NCI-H146 treated with DMSO at 0.1 percent for 48 hours (cell line): ENCODE measurements at regions not wholly inside any gene's neighbourhood (a gene's known extent, or its start where the extent isn't known, plus 50 kb on each side); places are given as distances from the start of the nearest gene placed in this dataset.

Experiments used
- DNase-seq: peaks from one replicate; lab custom pipeline; 2025; ENCODE audit not compliant: unreplicated experiment; lab: John Stamatoyannopoulos, UW

DNA sequence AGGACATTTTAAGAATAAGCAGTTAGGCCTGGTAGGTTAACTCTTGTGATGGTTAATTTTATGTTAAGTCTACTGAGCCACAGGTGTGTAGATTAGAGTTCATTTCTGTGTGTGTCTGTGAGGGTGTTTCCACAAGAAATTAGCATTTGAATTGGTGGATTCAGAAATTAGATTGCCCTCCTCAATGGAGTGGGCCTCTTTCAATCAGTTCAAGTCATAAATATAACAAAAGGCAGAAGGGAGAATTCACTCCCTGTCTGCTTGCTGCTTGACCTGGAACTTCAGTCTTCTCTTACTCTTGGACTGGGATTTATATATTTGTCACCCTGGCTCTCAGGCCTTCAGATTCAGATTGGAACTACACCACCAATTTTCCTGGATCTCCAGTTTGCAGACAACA is 55.3 kb upstream of the POM121L12 start:
- no peak for DNase-seq

DNA sequence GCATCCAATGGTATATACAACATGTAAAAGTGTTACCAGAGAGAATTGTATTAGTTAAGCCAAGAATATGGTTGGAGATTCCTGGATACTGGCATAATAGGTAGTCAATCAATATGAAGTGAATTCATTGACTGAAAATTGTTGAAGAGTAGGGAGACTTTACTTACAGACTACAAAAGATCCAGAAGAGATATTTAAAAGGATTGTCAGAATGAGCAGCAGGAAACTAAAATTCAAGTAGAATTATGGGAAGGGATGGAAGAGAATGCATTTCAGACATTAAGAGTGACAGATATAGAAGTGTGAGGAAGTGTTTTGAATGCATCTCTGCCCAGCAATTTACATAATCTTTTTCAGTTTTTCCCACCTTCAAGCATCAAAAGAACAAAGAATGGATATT is 62.3 kb upstream of the POM121L12 start:
- DNase-seq: no peak

DNA sequence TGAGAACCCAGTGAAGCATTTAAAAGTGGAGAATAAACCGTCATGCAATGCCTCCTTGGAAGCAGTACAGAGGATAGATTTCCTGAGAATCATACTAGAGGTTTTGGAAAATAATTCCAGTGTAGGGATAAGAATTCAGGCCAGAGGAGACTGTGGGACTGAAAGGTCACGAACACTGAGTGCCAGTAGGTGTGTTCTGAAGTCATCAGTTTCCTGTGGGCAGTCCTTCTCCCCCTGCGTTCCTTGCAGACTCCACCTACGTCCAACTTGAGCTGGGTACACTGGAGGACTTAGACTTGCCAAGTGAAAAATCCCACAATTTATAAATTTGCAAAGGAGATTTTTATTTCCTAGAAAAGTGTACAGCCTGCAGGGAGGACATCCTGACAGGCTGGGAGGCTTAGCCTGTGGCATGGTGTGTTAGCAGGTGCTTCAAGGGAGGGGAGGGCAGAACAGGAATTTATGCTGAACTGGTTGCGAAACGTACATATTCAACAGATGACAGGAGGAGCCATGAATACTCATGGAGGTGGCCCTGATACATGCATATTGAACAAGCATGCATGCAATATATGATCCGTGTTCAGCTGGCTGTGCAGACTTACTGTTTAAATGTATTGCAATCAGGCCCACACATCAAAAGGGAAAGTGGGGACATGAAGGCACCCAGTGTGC is 72.9 kb upstream of the POM121L12 start:
- no peak for DNase-seq

DNA sequence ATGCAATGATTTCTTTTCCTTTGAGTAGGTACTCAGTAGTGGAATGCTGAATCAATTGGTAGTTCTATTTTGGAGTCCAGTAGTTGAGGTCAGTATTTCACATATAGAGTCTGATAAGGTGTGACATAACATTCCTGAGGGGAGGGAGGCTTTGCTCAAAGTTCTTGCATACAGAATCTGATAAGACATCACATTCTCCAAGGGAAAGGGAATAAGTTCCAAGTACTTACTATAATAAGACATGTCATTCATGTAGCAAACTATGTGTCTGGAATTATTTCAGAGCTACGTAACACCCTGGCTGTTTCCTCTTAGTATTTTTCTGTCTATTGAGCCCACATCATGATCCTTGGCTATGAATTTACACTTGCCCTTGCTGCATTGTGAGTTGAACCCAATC is 74.3 kb upstream of the POM121L12 start:
- no peak for DNase-seq

DNA sequence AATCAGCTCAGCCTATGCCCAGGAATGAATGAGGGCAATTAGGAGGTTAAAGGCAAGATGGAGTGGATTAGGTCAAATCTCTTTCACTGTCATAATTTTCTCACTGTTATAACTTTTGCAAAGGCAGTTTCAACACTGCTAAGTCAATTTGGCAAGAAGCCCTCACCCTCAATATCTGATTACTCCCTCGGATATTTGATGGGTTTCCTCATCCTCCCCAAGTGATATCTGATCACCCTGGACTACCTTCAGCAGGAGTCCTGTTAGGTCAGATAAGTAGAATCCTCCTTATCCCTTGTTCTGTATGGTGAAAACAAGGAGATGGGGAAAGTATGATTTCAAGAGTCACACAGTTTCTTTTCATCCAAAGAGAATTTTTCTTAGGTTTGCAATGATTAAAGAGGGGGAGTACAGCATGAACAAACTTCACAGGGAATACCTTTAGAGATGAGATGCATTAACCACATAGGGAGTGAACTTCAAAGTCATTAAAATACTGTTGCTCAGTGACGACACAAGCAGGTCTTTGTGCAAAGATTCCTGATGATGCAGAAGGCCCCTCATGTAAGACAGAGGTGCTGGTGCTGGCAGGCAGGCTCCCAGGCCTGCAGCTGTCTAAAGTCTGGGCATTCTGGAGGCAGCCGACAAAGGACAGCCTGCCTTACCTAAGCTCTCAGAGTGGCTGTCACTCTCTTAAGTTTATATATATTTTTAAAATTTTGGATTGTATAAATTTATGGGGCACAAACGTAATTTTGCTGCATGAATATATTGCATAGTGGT is 75.4 kb upstream of the POM121L12 start:
- DNase-seq: no peak

DNA sequence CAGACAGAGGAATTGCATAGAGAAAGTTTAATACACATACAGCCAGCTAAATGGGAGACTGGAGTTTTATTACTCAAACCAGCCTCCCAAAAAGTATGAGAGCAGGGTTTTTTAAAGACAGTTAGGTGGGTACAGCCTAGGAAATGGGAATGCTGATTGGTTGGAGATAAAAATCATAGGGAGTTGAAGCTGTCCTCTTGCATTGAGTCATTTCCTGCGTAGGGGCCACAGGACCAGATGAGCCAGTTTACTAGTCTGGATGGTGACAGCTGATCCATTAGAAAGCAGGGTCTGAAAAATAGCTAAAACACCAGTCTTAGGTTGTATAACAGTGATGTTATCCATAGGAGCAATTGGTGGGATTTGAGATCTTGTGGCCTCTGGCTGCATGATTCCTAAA is 76.1 kb upstream of the POM121L12 start:
- DNase-seq: no peak

DNA sequence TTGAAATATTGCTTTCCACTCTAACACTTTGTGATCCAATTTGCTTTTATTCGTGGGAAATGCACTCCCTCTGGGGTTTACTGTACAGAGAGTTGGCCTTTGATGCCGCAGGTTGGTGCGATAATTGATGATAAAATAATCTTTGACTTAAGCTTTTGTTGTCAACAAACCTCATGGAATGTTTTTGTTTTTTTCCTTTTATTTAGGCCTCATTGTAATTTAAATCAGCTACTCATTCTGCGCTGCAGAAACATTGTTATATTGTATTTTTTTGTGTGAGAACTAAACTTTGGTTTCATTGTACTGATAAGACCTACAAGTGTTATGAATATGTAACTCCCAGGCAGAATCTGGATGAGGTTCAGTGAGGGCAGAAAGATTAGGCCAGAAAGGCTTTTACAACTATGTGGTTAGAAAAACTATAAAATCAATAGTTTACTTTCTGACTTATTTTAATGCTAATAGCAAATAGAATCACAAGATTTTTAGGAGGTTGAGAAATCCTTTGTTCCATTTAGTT is 76.8 kb upstream of the POM121L12 start:
- no peak for DNase-seq

DNA sequence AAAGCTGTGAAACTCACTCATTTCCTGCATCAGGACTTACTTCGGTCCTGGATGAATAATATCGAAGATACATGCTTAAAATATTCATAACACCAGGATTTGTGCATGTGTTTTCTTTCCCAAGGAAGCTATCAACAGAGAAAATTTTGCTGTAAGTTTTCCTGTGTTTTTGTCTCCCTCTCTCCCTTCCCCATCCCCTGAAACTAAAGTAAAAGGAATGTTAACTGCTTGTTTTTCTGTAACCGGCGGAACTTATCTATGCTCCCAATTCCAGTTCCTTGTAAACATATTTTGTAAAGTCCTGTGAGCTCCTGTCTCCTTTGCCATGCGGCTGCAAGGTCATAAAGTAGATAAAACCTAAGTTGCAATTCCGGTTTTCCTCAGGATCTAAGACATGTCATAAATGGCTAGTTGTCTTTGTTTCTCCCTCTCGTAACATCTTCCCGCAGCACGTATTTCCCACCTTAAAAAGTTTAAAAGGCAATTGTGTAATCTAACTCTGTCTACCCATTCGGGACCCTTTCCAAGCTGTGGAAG is 79.0 kb upstream of the POM121L12 start:
- no peak for DNase-seq

DNA sequence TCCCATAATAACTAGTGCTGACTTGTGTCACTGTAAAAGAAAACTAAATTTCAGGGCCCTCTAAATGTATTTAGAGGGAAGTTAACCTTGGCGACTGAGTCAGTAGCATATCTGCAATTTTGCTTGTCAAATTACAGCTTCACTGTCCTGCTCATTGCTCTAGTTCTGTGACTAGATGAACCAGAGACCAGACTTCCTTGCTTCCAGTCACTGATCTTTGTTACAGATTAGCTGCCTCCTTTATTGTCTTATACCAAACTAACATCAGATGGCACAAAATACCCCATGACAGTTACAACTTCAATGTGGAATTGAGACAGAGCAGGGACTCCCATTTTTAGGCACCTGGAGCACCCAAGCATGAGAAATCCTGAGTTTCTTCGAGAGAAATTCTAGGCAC is 79.9 kb upstream of the POM121L12 start:
- no peak for DNase-seq

DNA sequence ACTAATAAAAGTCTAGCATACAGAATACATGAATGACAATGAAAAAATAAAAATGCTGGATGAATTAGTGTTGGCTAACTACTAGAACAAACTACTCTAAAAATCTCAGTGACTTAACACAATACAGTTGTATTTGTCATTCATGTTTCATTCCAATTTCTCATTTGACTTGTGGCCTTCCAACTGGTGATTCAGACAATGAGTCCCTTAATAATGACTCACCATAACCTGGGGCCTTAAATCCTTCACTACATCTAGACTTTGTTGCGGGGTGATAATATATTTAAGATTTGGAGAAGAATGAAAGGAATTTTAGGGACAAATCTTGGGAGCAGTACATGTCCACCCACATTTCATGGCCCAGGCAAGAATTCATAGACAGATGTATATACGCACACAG is 90.5 kb upstream of the POM121L12 start:
- no peak for DNase-seq

DNA sequence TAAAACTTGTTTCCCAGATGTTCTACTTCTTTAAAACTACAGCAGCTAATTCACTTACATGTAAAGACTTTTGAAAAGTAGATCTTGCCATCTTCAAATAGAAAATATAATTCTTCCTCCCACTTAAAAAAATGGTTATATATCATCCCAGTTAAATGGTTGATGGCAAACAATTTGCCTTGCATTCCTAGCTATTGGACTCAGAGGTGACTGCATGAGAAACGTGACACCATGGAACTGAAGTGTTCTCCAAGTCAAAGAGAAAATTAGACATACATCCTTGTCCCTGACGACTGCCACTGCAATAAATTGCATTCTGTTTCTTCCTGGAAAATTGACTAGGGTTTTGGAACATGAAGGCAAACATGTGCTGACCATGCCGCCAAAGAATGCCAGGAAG is 95.0 kb upstream of the POM121L12 start:
- DNase-seq: no peak

DNA sequence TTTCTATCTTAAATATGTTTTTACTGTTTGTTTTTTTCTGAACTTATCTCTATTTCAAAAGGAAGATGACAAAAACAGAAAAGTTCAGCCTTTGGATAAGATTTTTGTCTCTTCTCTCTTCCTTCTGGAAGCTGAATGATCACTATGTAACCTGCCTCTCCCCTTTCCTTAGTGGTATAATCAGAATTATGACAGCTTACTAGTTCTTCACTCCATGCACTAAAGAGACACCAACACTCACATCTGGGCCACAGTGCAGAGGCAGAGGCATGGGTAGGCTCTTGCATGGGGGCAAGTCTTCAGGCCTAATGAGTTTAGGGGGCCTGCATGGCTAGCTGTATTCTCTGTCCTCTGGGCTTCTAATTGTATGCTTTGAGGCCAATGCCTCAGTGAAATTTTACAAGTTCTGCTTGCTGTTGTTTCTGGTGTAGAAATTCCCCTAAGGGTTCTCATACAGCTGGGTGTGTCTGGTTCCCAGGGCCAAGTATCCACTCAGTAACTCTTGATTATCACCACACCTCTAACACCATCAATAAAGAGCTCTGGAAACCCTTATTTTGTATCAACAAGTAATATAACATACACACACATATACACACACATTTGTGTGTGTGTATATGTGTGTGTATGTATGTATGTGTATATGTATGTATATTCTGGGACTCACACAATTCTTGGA is 96.8 kb upstream of the POM121L12 start:
- no peak for DNase-seq

DNA sequence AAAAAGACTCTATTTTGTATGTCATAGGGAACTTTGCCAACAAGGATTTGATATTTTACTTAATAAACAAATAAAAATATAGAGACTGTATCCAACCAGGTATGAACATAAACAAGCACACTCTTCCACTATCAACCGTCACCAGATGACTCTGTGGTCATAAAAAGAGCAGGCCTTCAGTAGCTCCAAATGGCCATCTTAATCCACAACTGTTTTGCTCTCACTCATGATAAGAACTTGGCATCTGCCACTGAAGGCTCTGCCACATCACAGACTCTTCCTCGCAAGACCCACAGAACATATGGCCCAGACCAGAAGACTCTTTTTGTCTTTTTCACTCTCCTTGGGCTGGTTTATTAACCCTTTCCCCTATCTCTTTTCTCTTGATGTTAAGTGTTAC is 98.7 kb upstream of the POM121L12 start:
- DNase-seq: no peak

DNA sequence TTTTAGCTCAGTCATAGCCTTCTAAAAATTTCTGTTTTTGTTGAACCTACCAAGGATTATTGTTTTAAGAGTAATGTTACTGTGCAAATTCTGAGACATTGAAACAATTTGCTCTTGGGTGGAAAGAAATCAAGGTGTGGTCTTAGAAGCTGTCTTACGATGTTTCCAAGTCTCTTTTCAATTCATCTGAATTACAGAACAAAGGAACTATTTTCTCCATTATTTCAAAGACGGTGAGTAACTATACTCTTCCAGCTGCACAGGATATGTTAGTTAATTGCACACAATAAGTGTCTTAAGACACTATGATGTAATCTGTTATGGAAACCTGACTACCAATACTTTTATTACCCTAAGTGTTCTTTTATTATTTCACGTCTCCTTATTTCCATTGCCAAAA is 106.8 kb upstream of the POM121L12 start:
- DNase-seq: no peak

DNA sequence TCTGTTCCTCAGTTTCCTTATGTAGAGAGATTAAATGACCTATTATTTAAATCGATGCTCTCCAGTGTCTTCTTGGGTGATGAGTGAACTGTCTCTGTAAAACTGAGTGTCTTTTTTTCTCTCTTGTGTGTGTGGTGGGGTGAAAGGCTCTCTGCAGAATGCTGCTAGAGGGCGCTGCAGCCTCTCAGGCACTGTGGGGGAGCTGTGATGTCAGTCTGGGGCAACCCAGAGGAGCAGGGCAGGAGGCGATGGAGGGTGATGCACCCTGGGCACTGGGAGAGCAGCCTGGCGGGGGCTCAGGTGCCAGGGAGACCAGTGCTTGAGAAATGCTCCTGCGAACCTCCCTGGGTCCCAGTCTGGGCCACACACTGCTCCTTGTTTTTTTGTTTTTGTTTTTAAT is 110.1 kb upstream of the POM121L12 start:
- DNase-seq: no peak

DNA sequence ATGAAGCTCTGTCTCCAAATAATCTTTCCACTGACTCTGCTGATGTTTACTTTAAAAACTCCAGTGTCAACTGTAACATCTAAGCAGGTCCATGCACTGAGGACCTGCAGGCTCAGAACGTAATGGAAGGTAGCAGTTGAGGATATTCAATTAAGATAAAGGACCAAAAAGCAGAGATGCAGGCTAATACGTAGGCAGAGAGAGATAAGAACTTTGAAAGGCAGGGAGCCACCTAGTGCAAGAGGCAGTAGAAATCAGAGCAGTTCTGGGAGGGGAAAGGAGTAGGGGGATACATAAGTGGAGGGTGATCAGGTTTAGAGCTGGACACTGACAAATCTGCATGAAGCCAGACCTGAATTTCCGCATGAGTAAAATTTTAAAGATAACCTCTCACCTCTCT is 114.5 kb upstream of the POM121L12 start:
- no peak for DNase-seq

DNA sequence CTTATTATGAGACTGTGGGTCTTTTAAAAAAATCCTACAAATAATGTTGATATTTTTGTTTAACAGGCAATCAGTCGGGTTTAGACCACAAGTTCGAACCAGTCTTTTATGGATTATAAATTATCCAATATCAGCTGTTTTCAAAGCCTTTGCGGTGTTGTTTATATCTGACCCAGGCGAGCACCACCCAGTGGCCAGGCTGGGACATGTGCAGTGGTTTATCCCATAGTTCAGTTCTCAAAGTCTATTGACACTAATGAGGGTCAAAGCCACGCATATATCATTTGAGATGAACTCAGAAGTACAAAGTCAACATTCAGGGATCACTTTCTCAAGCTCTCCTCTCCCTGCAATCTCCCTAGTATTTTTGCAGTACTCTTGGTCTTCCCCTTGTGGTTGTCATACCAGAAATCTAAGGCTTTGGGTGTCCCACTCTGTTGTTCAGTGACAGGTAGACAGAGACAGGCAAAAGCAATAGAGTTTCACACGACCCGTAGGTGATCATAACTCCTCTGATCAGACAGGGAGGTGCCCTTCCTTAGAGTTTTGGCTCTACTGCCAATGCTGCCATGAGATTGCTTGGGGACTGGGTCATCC is 117.4 kb upstream of the POM121L12 start:
- DNase-seq: no peak

DNA sequence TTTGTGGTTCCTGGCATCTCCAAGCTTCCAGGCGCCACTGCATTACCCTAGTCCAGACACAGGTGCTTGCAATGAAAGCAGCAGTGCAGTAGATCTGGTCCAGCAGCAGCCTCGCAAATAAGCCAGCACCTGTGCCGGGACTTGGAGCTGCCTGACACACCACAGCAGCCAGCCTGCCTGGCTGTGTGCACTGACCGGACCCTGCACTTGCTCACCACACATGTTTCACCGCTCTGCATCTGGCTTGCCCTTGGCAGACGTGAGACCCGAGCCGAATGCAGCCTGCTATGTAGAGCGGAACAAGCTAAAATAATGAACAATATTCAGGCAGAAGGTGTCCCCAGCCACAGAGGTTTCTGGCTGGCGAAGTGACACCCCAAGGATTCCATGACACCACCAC is 123.6 kb upstream of the POM121L12 start:
- no peak for DNase-seq

DNA sequence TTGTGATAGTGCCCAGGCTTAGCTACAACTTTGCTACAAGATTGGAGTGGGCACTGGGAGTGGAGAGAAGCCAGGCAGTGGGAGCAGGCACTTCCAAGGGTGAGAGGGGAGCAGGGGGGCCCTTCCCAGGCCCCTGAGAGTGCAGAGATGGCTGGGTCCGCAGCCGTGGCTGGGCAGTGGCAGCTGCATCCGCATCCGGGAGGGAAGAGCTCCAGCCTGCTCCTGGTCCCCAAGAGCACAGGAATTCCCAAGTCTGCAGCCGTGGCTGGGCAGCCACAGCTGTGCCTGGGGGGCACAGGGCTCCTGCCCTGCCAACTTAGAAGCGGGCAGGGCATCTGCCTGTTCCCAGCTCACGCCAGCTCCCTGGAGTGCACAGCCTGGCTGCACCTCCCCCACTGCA is 124.1 kb upstream of the POM121L12 start:
- no peak for DNase-seq

DNA sequence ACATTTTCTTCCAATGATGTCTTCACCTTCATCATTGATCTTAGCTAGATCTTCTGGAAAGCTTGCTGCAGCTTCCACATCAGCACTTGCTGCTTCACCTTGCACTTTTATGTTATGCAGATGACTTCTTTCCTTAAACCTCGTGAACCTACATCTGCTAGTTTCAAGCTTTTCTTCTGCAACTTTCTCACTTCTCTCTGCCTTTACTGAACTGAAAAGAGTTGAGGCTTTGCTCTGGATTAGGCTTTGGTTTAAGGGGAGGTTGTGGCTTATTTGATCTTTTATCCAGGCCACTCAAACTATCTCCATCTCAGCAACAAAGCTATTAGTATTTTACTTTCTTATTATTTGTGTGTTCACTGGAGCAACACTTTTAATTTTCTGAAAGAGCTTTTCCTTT is 125.5 kb upstream of the POM121L12 start:
- no peak for DNase-seq

DNA sequence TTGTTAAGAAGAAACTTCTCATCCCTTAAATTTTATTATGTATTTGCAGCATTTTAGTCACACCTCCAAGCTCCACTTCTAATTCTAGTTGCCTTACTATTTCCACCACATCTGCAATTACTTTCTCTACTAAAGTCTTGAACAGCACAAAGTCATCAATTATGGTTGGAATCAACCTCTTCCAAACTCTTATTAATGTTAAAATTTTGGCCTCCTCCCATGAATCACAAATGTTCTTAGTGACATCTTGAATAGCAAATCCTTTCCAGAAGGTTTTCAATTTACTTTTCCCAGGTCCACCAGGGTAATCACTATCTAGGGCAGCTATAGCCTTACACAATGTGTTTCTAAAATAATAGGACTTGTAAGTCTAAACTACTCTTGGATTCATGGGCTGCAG is 126.3 kb upstream of the POM121L12 start:
- no peak for DNase-seq
